ENCODE measurements at regions not wholly inside any gene's neighbourhood (a gene's known extent, or its start where the extent isn't known, plus 50 kb on each side); places are given as distances from the start of the nearest gene placed in this dataset.
"Not testable (repeated sequence)": the region's sequence is repeated elsewhere in the genome, so short reads cannot be mapped to it uniquely, and the experiment has no call there.

DNA sequence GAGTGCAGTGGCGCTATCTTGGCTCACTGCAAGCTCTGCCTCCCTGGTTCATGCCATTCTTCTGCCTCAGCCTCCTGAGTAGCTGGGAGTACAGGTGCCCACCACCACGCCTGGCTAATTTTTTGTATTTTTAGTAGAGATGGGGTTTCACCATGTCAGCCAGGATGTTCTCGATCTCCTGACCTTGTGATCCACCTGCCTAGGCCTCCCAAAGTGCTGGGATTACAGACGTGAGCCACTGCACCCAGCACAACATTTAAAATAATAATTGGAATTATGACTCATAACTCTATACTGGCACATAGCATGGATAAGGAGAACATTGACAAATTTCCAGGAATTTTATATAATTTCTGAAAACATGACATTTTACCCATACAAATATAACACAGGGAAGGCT, 54.2 kb downstream of the DBET start:
- H3K9ac ChIP-seq; H2AFZ ChIP-seq; H3F3A ChIP-seq (ENCODE audit: insufficient read depth); H3K4me2 ChIP-seq (ENCODE audit: unreplicated experiment); H3K36me3 ChIP-seq (ENCODE audit: low read depth); H3K9me2 ChIP-seq (ENCODE audit: insufficient read depth); DNase-seq; H3K79me2 ChIP-seq (ENCODE audit: insufficient read depth); H4K20me1 ChIP-seq (ENCODE audit: insufficient read depth); H3K9me3 ChIP-seq (ENCODE audit: low read depth); H3K4me3 ChIP-seq; in situ Hi-C loops (cut with MboI); H3K4me1 ChIP-seq (ENCODE audit: insufficient read depth); H3K27me3 ChIP-seq (replicated peaks; ENCODE audit: insufficient read depth); H3K27ac ChIP-seq: not testable (repeated sequence)
- WGBS, 2 experiments (ENCODE audit: low coverage in 1 of 2, low lambda C conversion rate in 2 of 2, missing lambda C conversion rate in 2 of 2) = 18 to 19% methylated on average over 4 of the region's 4 CpGs

DNA sequence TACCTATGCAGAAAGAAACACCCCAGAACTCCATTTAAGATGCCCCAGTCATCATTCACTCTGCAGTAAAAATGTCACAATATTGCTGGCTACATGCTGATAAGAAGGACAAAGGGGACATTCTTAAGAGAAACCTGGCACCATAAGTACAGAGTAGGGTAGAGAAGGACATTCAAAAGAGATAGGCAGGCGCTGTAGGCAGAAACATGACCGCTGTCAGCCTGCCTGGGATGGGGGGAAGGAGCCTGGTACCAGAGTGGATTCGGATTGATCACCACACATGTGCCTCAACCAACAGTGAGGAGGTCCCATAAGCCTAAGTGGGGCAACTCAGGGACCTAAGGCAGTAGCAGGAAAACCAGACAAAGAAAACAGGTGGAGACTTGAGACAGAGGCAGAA, 54.1 kb upstream of the DUX4 start:
- WGBS, 2 experiments (ENCODE audit: low coverage in 1 of 2, low lambda C conversion rate in 2 of 2, missing lambda C conversion rate in 2 of 2) = 32 to 40% methylated on average over 3 of the region's 3 CpGs

DNA sequence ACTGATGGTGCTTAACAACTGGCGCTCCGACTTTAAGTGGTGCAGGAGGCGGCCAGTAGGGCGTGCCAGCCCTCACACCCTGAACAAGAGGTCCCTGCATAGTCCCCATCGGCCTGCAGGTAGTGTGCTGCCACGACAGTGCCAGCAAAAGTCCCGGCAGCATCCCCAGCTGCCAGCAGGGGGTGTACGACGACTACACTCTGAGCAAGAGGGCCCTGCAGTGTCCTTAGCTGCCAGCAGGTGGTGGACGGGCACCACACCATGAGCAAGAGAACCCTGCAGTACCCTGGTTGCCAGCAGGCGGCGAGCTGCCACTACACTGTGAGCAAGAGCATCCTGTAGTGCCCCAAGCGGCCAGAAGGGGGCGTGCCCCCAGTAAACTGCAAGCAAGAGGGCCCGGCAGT, 53.5 kb upstream of the DUX4 start:
- H3K4me2 ChIP-seq (ENCODE audit: unreplicated experiment); in situ Hi-C loops (cut with MboI); H2AFZ ChIP-seq; H3K4me3 ChIP-seq; H3K27me3 ChIP-seq (replicated peaks; ENCODE audit: insufficient read depth); H3K4me1 ChIP-seq (ENCODE audit: insufficient read depth); H3K9me2 ChIP-seq (ENCODE audit: insufficient read depth); H3K79me2 ChIP-seq (ENCODE audit: insufficient read depth); H4K20me1 ChIP-seq (ENCODE audit: insufficient read depth); H3K27ac ChIP-seq; H3K9ac ChIP-seq; H3K9me3 ChIP-seq (ENCODE audit: low read depth); H3F3A ChIP-seq (ENCODE audit: insufficient read depth); H3K36me3 ChIP-seq (ENCODE audit: low read depth): not testable (repeated sequence)
- DNase-seq = peak; percentile 24
- 72% methylated on average over 9 of the region's 15 CpGs for WGBS, 2 experiments (ENCODE audit: low coverage in 1 of 2, low lambda C conversion rate in 2 of 2, missing lambda C conversion rate in 2 of 2)

More for the DNA sequence above, 54.1 kb upstream of the DUX4 start:
- H3K4me2 ChIP-seq (ENCODE audit: unreplicated experiment); H3K4me3 ChIP-seq; H4K20me1 ChIP-seq (ENCODE audit: insufficient read depth); H3K9ac ChIP-seq; DNase-seq; H3K79me2 ChIP-seq (ENCODE audit: insufficient read depth); in situ Hi-C loops (cut with MboI); H3F3A ChIP-seq (ENCODE audit: insufficient read depth); H3K27ac ChIP-seq; H3K9me2 ChIP-seq (ENCODE audit: insufficient read depth); H3K27me3 ChIP-seq (replicated peaks; ENCODE audit: insufficient read depth); H3K4me1 ChIP-seq (ENCODE audit: insufficient read depth); H2AFZ ChIP-seq; H3K9me3 ChIP-seq (ENCODE audit: low read depth); H3K36me3 ChIP-seq (ENCODE audit: low read depth): not testable (repeated sequence)

DNA sequence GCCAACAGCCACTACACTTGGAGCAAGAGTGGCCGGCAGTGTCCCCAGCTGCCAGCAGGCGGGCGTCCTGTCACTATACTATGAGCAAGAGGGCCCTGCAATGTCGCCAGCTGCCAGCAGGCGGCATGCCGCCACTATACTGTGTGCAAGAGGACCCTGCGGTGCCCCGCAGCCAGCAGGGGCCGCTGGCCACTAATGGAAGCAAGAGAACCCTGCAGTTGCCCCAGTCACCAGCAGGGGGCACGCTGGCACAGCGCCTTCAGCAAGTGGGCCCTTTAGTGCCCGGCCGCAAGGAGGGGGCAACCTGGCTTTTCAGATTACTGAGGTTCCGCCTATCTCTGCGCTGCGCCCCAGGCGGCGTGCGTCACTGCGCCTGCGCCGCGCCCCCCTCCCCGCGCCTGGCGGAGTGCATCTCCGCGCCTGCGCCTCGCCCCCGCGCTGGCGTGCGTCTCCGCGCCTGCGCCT, 53.0 kb upstream of the DUX4 start:
- H3K9me3 ChIP-seq (ENCODE audit: low read depth) = not testable (repeated sequence)

DNA sequence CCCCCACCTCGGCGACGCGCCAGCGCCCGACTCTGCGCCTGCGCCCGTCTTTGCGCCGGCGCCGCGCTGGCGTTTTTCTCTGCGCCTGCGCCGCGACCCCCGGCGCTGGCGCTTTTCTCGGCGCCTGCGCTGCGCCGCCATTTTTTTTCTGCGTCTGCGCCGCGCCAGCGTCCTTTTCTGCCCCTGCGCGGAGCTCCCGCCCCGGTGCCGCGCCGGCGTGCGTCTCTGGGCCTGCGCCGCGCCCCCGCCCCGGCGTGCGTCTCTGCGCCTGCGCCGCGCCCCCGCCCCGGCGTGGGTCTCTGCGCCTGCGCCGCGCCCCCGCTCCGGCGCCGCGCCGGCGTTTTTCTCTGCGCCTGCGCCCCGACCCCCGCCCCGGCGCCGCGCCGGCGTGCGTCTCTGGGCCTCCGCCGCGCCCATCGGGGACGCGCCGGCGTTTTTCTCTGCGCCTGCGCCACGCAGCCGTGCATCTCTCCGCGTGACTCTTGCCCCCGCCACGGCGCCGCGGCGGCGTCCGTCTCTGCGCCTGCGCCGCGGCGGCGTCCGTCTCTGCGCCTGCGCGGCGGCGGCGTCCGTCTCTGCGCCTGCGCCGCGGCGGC, 52.4 kb upstream of the DUX4 start:
- H4K20me1 ChIP-seq (ENCODE audit: insufficient read depth); H3K4me1 ChIP-seq (ENCODE audit: insufficient read depth); in situ Hi-C loops (cut with MboI); H3K36me3 ChIP-seq (ENCODE audit: low read depth); H3K9me3 ChIP-seq (ENCODE audit: low read depth); H3K27me3 ChIP-seq (replicated peaks; ENCODE audit: insufficient read depth); H3K9me2 ChIP-seq (ENCODE audit: insufficient read depth); H3K9ac ChIP-seq; H3K27ac ChIP-seq; H2AFZ ChIP-seq; H3F3A ChIP-seq (ENCODE audit: insufficient read depth); H3K79me2 ChIP-seq (ENCODE audit: insufficient read depth); H3K4me2 ChIP-seq (ENCODE audit: unreplicated experiment); DNase-seq; H3K4me3 ChIP-seq: not testable (repeated sequence)
- 78 to 100% methylated on average over 6 to 115 of the region's 118 CpGs for WGBS, 2 experiments (ENCODE audit: low coverage in 1 of 2, low lambda C conversion rate in 2 of 2, missing lambda C conversion rate in 2 of 2)

More for the DNA sequence above, 53.0 kb upstream of the DUX4 start:
- H2AFZ ChIP-seq; H3K4me3 ChIP-seq; H3K4me2 ChIP-seq (ENCODE audit: unreplicated experiment); in situ Hi-C loops (cut with MboI); H4K20me1 ChIP-seq (ENCODE audit: insufficient read depth); H3K27ac ChIP-seq; H3K36me3 ChIP-seq (ENCODE audit: low read depth); H3K4me1 ChIP-seq (ENCODE audit: insufficient read depth); H3K9me2 ChIP-seq (ENCODE audit: insufficient read depth); H3K9ac ChIP-seq; H3K27me3 ChIP-seq (replicated peaks; ENCODE audit: insufficient read depth); H3F3A ChIP-seq (ENCODE audit: insufficient read depth); H3K79me2 ChIP-seq (ENCODE audit: insufficient read depth): not testable (repeated sequence)
- 62 to 71% methylated on average over 10 to 15 of the region's 37 CpGs for WGBS, 2 experiments (ENCODE audit: low coverage in 1 of 2, low lambda C conversion rate in 2 of 2, missing lambda C conversion rate in 2 of 2)
- peak; percentile 48 for DNase-seq

Data from GM23248 (cell line).